Ascending aorta (tissue), 2 donors: ENCODE measurements at regions not wholly inside any gene's neighbourhood (a gene's known extent, or its start where the extent isn't known, plus 50 kb on each side); places are given as distances from the start of the nearest gene placed in this dataset.

Source experiments
- DNase-seq, 2 donors: peaks; one replicate each; pipeline ENCODE4 v3.0.0-alpha.2; 2019; ENCODE audit warnings: low spot score in 2 of 2
- H3K27ac ChIP-seq, 2 donors: fragments of 200-600 bp; sonication (generic); one replicate each; pipeline ENCODE4 v1.5.1; 2016 to 2017; ENCODE audit warnings: mild to moderate bottlenecking in 1 of 2
- H3K27me3 ChIP-seq: fragments of 200-600 bp; sonication (generic); one replicate; pipeline ENCODE4 v1.5.1; 2017
- H3K36me3 ChIP-seq, 2 donors: fragments of 200-600 bp; sonication (generic); one replicate each; pipeline ENCODE4 v1.5.1; 2016
- H3K4me1 ChIP-seq, 2 donors: fragments of 200-600 bp; sonication (generic); one replicate each; pipeline ENCODE4 v1.5.1; 2016 to 2017; ENCODE audit warnings: mild to moderate bottlenecking in 1 of 2
- H3K4me3 ChIP-seq, 2 donors: fragments of 200-600 bp; sonication (generic); one replicate each; pipeline ENCODE4 v1.5.1; 2016 to 2017; ENCODE audit warnings: mild to moderate bottlenecking in 1 of 2
- H3K9me3 ChIP-seq, 2 donors: fragments of 200-600 bp; sonication (generic); one replicate each; pipeline ENCODE4 v1.5.1; 2016
- CTCF ChIP-seq, 3 experiments: fragments of 200-600 bp in 2 of 3; fragments of 450-650 bp in 1 of 3; sonication (generic) in 2 of 3; IDR thresholded peaks; one replicate each; pipeline ENCODE4 v1.5.1; 2016 to 2019; ENCODE audit warnings: antibody characterized with exemption in 3 of 3, mild to moderate bottlenecking in 1 of 3, moderate library complexity in 1 of 3
- intact Hi-C: fragments of 100-400 bp; cut with DNase I; formaldehyde crosslinking; loops from one replicate; pipeline ENCODE4 v1.15.1; 2023

- Histone ChIP-seq H3K36me3 (no peaks in the 10 kb centered on the region), H3K4me1 (peaks cover 0 to 6% of the 10 kb centered on the region in 2 donors), H3K27me3 (no peaks in the 10 kb centered on the region), H3K27ac (no peak overlapping the region), H3K9me3 (no peaks in the 10 kb centered on the region), H3K4me3 (no peak overlapping the region)
- DNase-seq: no peak
- intact Hi-C loops: loop anchor here (10.0 kb wide), 1 partner anchor 615 kb away; no protein-coding TSS in a partner anchor
- no peak for TF ChIP-seq CTCF (IDR thresholded peaks at IDR 0.05)
Observed at GRCh38 chr12:127459687-127460086, 807.3 kb upstream of the TMEM132C start.

- TF ChIP-seq CTCF (IDR thresholded peaks at IDR 0.05): no peak
- intact Hi-C loops: no loop called here
- DNase-seq: no peak
- H3K4me1 ChIP-seq: no peaks in the 10 kb centered on the region
- H3K36me3 ChIP-seq: no peaks in the 10 kb centered on the region
- no peaks in the 10 kb centered on the region for H3K27me3 ChIP-seq
- no peak overlapping the region for H3K27ac ChIP-seq
- H3K9me3 ChIP-seq: no peaks in the 10 kb centered on the region
- H3K4me3 ChIP-seq: no peak overlapping the region
Observed at GRCh38 chr12:127463237-127463636, 803.7 kb upstream of the TMEM132C start.

GRCh38 chr12:127469331-127469730 is 797.6 kb upstream of the TMEM132C start:
- no peak for TF ChIP-seq CTCF (IDR thresholded peaks at IDR 0.05)
- peaks cover 0 to 3% of the 10 kb centered on the region in 2 donors for H3K4me1 ChIP-seq
- H3K36me3 ChIP-seq: no peaks in the 10 kb centered on the region
- no peak overlapping the region for H3K4me3 ChIP-seq
- intact Hi-C loops: no loop called here
- H3K27ac ChIP-seq: no peak overlapping the region
- H3K9me3 ChIP-seq: no peaks in the 10 kb centered on the region
- DNase-seq: no peak
- no peaks in the 10 kb centered on the region for H3K27me3 ChIP-seq

- peaks cover 0 to 3% of the 10 kb centered on the region in 2 donors for H3K4me1 ChIP-seq
- H3K27me3 ChIP-seq: no peaks in the 10 kb centered on the region
- no peak overlapping the region for H3K27ac ChIP-seq
- no peaks in the 10 kb centered on the region for H3K9me3 ChIP-seq
- no peak for TF ChIP-seq CTCF (IDR thresholded peaks at IDR 0.05)
- H3K4me3 ChIP-seq: no peak overlapping the region
- no peak for DNase-seq
- no peaks in the 10 kb centered on the region for H3K36me3 ChIP-seq
- intact Hi-C loops: no loop called here
Observed at GRCh38 chr12:127473766-127474165, 793.2 kb upstream of the TMEM132C start.

GRCh38 chr12:127479256-127479655 is 787.7 kb upstream of the TMEM132C start:
- Histone ChIP-seq H3K27ac (no peak overlapping the region), H3K36me3 (no peaks in the 10 kb centered on the region), H3K4me3 (no peak overlapping the region), H3K27me3 (no peaks in the 10 kb centered on the region), H3K9me3 (no peaks in the 10 kb centered on the region), H3K4me1 (no peaks in the 10 kb centered on the region)
- DNase-seq: no peak
- intact Hi-C loops: no loop called here
- TF ChIP-seq CTCF (IDR thresholded peaks at IDR 0.05): no peak

GRCh38 chr12:127480775-127481314 is 786.1 kb upstream of the TMEM132C start:
- Histone ChIP-seq H3K27ac (no peak overlapping the region), H3K36me3 (no peaks in the 10 kb centered on the region), H3K27me3 (no peaks in the 10 kb centered on the region), H3K9me3 (no peaks in the 10 kb centered on the region), H3K4me1 (no peaks in the 10 kb centered on the region), H3K4me3 (no peak overlapping the region)
- DNase-seq: no peak
- intact Hi-C loops: loop anchor here (10.0 kb wide), 1 partner anchor 194 kb away; no protein-coding TSS in a partner anchor
- no peak for TF ChIP-seq CTCF (IDR thresholded peaks at IDR 0.05)
